GM18502 (cell line): ENCODE measurements at regions not wholly inside any gene's neighbourhood (a gene's known extent, or its start where the extent isn't known, plus 50 kb on each side); places are given as distances from the start of the nearest gene placed in this dataset.
A peak's percentile ranks its signal among the peaks of the same experiment; 100 is the strongest.

Source experiments
- ATAC-seq: cut with Tn5 transposase; IDR thresholded peaks from one replicate; pipeline ENCODE4 v1.9.1; 2021; ENCODE audit warnings: mild to moderate bottlenecking; ENCODE audit not compliant: unreplicated experiment, poor library complexity

GRCh38 chr2:54388076-54388475 is 68.1 kb upstream of the SPTBN1 start:
- no peak for ATAC-seq

GRCh38 chr2:54392555-54393324 is 63.4 kb upstream of the SPTBN1 start:
- ATAC-seq: no peak

- peak; percentile 86 for ATAC-seq
Measured at GRCh38 chr2:54394392-54394791, 61.7 kb upstream of the SPTBN1 start.

GRCh38 chr2:54396107-54396506 is 60.0 kb upstream of the SPTBN1 start:
- no peak for ATAC-seq

- no peak for ATAC-seq
Measured at GRCh38 chr2:54396798-54397197, 59.3 kb upstream of the SPTBN1 start.

- no peak for ATAC-seq
Measured at GRCh38 chr2:54397426-54397825, 58.7 kb upstream of the SPTBN1 start.

GRCh38 chr2:54401554-54401953 is 54.6 kb upstream of the SPTBN1 start:
- no peak for ATAC-seq

- ATAC-seq: no peak
Measured at GRCh38 chr2:54402350-54402749, 53.8 kb upstream of the SPTBN1 start.

GRCh38 chr2:54403512-54404238 is 52.5 kb upstream of the SPTBN1 start:
- no peak for ATAC-seq

- ATAC-seq: no peak
Measured at GRCh38 chr2:54404270-54404669, 51.9 kb upstream of the SPTBN1 start.

- no peak for ATAC-seq
Measured at GRCh38 chr2:54406031-54406430, 50.1 kb upstream of the SPTBN1 start.
